22Rv1 (cell line): ENCODE measurements at regions not wholly inside any gene's neighbourhood (a gene's known extent, or its start where the extent isn't known, plus 50 kb on each side); places are given as distances from the start of the nearest gene placed in this dataset.

Experiments used
- H3K27ac ChIP-seq: fragments of 450-650 bp; 2 replicates; pipeline ENCODE4 v1.5.1; 2017
- ZFX ChIP-seq: fragments of 450-650 bp; IDR thresholded peaks from 2 replicates; pipeline ENCODE4 v1.6.1; 2017; ENCODE audit warnings: antibody characterized with exemption, borderline replicate concordance
- TF ChIP-seq, protein P1 (sequence below): fragments of 450-650 bp; IDR thresholded peaks from 2 replicates; pipeline ENCODE4 v1.5.1; 2017; ENCODE audit warnings: mild to moderate bottlenecking

DNA sequence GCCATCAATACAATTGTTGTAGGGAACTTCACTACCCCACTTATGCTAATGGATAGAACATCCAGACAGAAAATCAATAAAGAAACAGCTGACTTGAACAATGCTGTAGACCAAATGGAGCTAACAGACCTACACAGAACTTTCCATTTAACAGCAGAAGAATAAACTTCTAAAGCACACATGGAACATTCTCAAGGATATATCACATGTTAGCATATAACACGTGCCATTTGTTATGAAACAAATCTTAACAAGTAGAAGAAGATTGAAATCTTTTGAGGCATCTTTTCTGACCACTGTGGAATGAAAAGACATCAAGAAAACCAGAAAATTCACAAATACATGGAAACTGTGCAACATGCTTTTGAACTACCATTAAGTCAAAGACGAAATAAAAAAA is 62.5 kb upstream of the RNU6-8 start:
- no peak for TF ChIP-seq ZFX
- TF ChIP-seq, protein P1, sequence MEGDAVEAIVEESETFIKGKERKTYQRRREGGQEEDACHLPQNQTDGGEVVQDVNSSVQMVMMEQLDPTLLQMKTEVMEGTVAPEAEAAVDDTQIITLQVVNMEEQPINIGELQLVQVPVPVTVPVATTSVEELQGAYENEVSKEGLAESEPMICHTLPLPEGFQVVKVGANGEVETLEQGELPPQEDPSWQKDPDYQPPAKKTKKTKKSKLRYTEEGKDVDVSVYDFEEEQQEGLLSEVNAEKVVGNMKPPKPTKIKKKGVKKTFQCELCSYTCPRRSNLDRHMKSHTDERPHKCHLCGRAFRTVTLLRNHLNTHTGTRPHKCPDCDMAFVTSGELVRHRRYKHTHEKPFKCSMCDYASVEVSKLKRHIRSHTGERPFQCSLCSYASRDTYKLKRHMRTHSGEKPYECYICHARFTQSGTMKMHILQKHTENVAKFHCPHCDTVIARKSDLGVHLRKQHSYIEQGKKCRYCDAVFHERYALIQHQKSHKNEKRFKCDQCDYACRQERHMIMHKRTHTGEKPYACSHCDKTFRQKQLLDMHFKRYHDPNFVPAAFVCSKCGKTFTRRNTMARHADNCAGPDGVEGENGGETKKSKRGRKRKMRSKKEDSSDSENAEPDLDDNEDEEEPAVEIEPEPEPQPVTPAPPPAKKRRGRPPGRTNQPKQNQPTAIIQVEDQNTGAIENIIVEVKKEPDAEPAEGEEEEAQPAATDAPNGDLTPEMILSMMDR, result no peak
- H3K27ac ChIP-seq, result no peak overlapping the region

DNA sequence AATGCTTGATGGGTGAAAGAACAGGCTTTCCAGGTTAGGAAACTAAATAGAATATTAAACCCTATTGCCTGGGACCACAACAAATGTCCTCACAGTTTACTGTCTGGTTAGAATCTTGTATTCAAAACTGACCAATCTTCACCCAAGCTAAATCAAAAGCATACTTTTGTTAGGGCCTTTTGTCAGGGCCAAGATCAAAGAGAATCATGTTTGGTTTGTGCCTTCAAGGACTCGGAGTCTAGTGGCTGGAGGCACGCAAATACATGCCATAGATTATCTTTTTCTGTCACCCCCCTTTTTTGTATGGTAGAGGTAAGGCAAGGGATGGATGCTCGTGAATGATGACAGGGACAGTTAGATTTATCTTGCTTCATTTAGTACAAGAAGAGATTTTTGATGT is 51.1 kb upstream of the AKAP6 start:
- TF ChIP-seq, protein P1, result no peak
- TF ChIP-seq ZFX, result no peak
- no peak overlapping the region for H3K27ac ChIP-seq
